Left ventricle myocardium inferior (tissue), 1 donor: ENCODE measurements at regions not wholly inside any gene's neighbourhood (a gene's known extent, or its start where the extent isn't known, plus 50 kb on each side); places are given as distances from the start of the nearest gene placed in this dataset.

Source experiments
- DNase-seq: peaks from one replicate; pipeline ENCODE4 v3.0.0-alpha.2; 2020
- H3K27ac ChIP-seq: fragments of 200-600 bp; replicated peaks from 2 replicates; pipeline ENCODE4 v1.8.0; 2021
- H3K27me3 ChIP-seq: fragments of 200-600 bp; 2 replicates; pipeline ENCODE4 v1.8.0; 2021; ENCODE audit warnings: low read depth
- H3K36me3 ChIP-seq: fragments of 200-600 bp; 2 replicates; pipeline ENCODE4 v1.8.0; 2021
- H3K4me1 ChIP-seq: fragments of 200-600 bp; 2 replicates; pipeline ENCODE4 v1.8.0; 2021
- H3K4me3 ChIP-seq: fragments of 200-600 bp; 2 replicates; pipeline ENCODE4 v1.8.0; 2021; ENCODE audit warnings: mild to moderate bottlenecking, moderate library complexity
- H3K9me3 ChIP-seq: fragments of 200-600 bp; replicated peaks from 2 replicates; pipeline ENCODE4 v1.8.0; 2021
- intact Hi-C: fragments of 100-400 bp; cut with micrococcal nuclease; formaldehyde crosslinking; loops from one replicate; pipeline ENCODE4 v1.11.0; 2022
- TF ChIP-seq, protein P1 (sequence below): fragments of 200-600 bp; IDR thresholded peaks from 2 replicates; pipeline ENCODE4 v1.8.0; 2021; ENCODE audit warnings: antibody characterized with exemption, mild to moderate bottlenecking, borderline replicate concordance
- donor health status: DM: no; HTN: yes; CAD: no; lungs with severe emphysema.

DNA sequence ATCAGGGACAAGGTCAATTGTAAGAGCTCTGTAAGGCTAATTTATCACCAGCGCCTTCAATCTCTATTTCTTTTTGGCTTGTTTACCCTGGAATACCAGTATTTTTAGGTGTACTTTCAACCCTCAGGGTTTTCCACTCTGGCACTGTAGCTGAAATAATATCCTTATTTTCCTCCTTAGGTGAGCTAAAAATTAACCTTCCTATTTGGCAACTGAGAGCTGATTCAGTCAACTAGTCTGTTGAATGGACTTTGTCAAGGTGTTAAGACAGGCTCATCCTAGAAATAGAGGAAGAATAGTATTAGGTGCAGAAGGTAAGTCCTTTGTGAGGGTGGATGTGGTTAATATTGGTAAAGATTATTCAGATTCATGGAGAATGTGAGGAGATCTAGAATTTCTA is 101.3 kb upstream of the BANK1 start:
- no peaks in the 10 kb centered on the region for H3K9me3 ChIP-seq
- TF ChIP-seq, protein P1, sequence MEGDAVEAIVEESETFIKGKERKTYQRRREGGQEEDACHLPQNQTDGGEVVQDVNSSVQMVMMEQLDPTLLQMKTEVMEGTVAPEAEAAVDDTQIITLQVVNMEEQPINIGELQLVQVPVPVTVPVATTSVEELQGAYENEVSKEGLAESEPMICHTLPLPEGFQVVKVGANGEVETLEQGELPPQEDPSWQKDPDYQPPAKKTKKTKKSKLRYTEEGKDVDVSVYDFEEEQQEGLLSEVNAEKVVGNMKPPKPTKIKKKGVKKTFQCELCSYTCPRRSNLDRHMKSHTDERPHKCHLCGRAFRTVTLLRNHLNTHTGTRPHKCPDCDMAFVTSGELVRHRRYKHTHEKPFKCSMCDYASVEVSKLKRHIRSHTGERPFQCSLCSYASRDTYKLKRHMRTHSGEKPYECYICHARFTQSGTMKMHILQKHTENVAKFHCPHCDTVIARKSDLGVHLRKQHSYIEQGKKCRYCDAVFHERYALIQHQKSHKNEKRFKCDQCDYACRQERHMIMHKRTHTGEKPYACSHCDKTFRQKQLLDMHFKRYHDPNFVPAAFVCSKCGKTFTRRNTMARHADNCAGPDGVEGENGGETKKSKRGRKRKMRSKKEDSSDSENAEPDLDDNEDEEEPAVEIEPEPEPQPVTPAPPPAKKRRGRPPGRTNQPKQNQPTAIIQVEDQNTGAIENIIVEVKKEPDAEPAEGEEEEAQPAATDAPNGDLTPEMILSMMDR, result no peak
- no peaks in the 10 kb centered on the region for H3K36me3 ChIP-seq
- DNase-seq, result no peak
- H3K4me3 ChIP-seq, result no peak overlapping the region
- no peak overlapping the region for H3K27ac ChIP-seq
- H3K27me3 ChIP-seq, result no peaks in the 10 kb centered on the region
- intact Hi-C loops, result no loop called here
- H3K4me1 ChIP-seq, result no peaks in the 10 kb centered on the region

DNA sequence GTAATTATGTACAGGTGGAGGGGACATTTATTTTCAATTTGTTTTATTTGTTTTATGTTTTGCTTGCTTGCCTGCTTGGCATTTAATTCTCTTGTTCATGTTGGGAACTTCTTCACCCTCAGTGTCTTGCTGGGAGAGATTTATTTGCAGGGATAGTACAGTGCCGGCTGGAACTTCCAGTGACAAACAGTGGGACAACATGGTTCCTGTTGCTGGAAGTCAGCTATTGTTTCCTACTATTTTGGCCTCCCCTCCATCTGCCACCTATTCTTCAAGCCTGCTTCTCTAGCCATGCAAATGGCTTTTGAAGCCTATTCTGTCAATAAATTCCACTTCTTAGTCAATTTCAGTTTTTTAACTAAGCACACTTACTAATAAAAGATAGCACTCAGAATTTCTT is 105.4 kb upstream of the BANK1 start:
- Histone ChIP-seq H3K4me3 (no peak overlapping the region), H3K27ac (no peak overlapping the region), H3K9me3 (no peaks in the 10 kb centered on the region), H3K4me1 (no peaks in the 10 kb centered on the region), H3K27me3 (no peaks in the 10 kb centered on the region), H3K36me3 (no peaks in the 10 kb centered on the region)
- TF ChIP-seq, protein P1, result no peak
- intact Hi-C loops, result no loop called here
- DNase-seq, result no peak

DNA sequence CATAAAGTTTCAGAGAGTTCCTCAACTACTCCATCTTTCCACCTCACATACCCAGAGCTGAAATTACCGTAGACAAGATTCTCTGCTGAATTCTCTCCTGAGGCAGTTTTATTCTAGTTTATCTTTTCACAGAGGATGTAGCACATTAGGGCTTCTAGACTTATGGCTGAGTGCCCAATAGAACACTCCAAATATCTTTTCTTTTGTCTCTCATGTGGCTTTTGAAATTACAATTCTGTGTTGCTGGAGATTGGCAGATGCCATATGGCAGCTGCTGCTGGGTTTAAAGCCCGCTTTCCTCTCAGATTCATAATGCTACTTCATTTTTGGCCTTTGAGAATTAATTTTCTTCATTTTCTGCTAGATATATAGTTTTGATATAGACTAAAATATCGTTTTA is 107.6 kb upstream of the BANK1 start:
- H3K36me3 ChIP-seq, result no peaks in the 10 kb centered on the region
- H3K4me1 ChIP-seq, result no peaks in the 10 kb centered on the region
- TF ChIP-seq, protein P1, result no peak
- H3K27ac ChIP-seq, result no peak overlapping the region
- no peaks in the 10 kb centered on the region for H3K27me3 ChIP-seq
- no peaks in the 10 kb centered on the region for H3K9me3 ChIP-seq
- intact Hi-C loops, result no loop called here
- no peak overlapping the region for H3K4me3 ChIP-seq
- no peak for DNase-seq

DNA sequence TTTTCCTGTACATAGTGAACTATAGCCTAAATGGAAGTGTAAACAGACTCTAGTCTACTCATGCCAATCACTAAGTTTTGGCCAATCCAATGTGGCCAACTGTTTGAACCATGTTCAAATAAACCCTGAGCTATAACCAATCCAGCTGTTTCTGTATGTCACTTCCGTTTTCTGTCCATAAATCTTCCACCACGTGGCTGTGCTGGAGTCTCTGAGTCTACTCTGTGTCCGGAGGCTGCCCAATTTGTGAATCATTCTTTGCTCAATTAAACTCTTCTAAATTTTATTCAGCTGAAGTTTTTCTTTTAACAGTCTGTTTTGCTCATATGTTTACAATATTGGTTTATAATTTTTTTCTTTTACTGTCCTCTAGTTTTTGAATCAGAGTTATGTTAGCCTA is 112.3 kb upstream of the BANK1 start:
- Histone ChIP-seq H3K4me3 (no peak overlapping the region), H3K27ac (no peak overlapping the region), H3K4me1 (no peaks in the 10 kb centered on the region), H3K27me3 (no peaks in the 10 kb centered on the region), H3K9me3 (peaks cover 16% of the 10 kb centered on the region), H3K36me3 (no peaks in the 10 kb centered on the region)
- TF ChIP-seq, protein P1, result no peak
- no peak for DNase-seq
- intact Hi-C loops, result no loop called here

DNA sequence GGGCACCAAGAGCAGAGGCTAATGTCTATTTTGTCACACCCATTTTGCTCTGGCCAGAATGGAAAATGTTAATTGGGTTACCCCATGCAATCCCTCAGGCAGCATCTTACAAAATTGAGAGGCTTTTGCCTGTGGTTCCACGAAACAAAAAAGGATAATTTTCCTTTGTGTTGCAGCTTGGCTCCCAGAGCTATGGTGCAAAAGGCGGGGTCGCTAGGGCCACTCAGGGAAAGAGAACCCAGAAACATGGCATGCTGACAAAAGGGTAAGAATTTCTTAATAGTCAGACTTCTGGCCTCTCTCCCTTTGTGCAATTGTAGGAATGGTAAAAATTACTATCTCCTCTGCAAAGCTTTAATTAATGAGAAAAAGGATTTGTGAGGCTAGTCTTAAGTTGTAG is 119.6 kb upstream of the BANK1 start:
- intact Hi-C loops, result no loop called here
- DNase-seq, result no peak
- TF ChIP-seq, protein P1, result no peak

DNA sequence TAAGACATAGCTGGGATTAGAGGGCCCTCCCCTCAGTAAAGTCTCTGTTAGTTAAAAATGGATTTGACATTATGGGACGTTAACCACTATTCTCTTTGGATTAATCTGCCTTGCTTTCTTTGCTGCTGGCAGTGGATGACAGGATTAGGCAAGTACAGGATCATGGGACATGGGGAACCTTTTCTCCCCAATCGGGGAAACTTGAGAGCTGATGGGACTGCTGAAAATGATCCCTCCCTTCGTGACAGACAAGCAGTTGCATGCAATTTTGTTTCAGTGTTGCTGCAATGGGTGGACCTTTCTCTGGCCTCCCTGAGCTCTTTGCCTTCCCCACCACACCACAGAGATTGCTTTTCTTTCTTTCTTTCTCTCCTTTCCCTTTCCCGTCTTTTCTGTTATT is 120.2 kb upstream of the BANK1 start:
- intact Hi-C loops, result no loop called here
- Histone ChIP-seq H3K27ac (peak overlapping the region; percentile 28), H3K4me1 (no peaks in the 10 kb centered on the region), H3K4me3 (no peak overlapping the region), H3K36me3 (no peaks in the 10 kb centered on the region), H3K9me3 (peaks cover 16% of the 10 kb centered on the region), H3K27me3 (no peaks in the 10 kb centered on the region)
- DNase-seq, result no peak
- TF ChIP-seq, protein P1, result no peak

More for the DNA sequence above, 119.6 kb upstream of the BANK1 start:
- Histone ChIP-seq H3K4me1 (no peaks in the 10 kb centered on the region), H3K36me3 (no peaks in the 10 kb centered on the region), H3K27ac (peak overlapping the region; percentile 28), H3K27me3 (no peaks in the 10 kb centered on the region), H3K4me3 (no peak overlapping the region), H3K9me3 (peaks cover 16% of the 10 kb centered on the region)
